ENCODE measurements at regions not wholly inside any gene's neighbourhood (a gene's known extent, or its start where the extent isn't known, plus 50 kb on each side); places are given as distances from the start of the nearest gene placed in this dataset.

DNA sequence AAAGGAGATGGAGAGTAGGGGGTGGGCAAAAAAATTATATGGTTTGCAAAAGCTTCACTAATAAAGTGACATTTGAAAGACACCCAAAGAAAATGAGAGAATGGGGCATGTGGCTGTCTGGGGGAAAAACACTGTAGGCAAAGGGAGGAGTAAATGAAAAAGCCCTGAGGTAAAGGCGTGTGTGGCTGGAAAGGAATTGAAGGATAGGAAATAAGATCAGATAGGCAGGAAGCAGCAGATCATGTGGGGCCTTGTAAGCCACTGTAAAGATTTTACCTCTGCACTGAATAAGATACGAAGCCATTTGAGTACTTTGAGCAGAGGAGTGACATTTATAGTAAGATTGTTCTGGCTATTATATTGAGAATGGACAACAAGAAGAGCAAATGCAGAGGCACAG lies 49.8 kb upstream of the FDX1 start:
- TF ChIP-seq, protein P1, sequence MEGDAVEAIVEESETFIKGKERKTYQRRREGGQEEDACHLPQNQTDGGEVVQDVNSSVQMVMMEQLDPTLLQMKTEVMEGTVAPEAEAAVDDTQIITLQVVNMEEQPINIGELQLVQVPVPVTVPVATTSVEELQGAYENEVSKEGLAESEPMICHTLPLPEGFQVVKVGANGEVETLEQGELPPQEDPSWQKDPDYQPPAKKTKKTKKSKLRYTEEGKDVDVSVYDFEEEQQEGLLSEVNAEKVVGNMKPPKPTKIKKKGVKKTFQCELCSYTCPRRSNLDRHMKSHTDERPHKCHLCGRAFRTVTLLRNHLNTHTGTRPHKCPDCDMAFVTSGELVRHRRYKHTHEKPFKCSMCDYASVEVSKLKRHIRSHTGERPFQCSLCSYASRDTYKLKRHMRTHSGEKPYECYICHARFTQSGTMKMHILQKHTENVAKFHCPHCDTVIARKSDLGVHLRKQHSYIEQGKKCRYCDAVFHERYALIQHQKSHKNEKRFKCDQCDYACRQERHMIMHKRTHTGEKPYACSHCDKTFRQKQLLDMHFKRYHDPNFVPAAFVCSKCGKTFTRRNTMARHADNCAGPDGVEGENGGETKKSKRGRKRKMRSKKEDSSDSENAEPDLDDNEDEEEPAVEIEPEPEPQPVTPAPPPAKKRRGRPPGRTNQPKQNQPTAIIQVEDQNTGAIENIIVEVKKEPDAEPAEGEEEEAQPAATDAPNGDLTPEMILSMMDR (conservative IDR thresholded peaks at IDR 0.05; ENCODE audit: low read depth, low read length), result no peak
- TF ChIP-seq EZH2 (IDR thresholded peaks at IDR 0.05; ENCODE audit: borderline replicate concordance, low read depth, low read length, poor library complexity, severe bottlenecking), result no peak

Measured in A673 (cell line).